ENCODE measurements at regions not wholly inside any gene's neighbourhood (a gene's known extent, or its start where the extent isn't known, plus 50 kb on each side); places are given as distances from the start of the nearest gene placed in this dataset.

- dilution Hi-C loops (cut with HindIII; ENCODE audit: low sequenced_read_pairs, unreplicated experiment), result no loop called here
- no peaks in the 10 kb centered on the region for H3K4me1 ChIP-seq (ENCODE audit: control insufficient read depth, insufficient read depth, low read length)
- peaks cover 21% of the 10 kb centered on the region for H3K9me3 ChIP-seq (ENCODE audit: control insufficient read depth, insufficient read depth, low read length)
- no peaks in the 10 kb centered on the region for H3K79me1 ChIP-seq (ENCODE audit: low read depth in 1 of 2, low read length in 2 of 2)
- H3K14ac ChIP-seq (replicated peaks; ENCODE audit: low read depth, low read length), result no peak overlapping the region
- H3K36me3 ChIP-seq (ENCODE audit: control insufficient read depth, insufficient read depth, low read length), result no peaks in the 10 kb centered on the region
- no peak overlapping the region for H3K9ac ChIP-seq (ENCODE audit: low read depth, low read length)
- H4K91ac ChIP-seq (ENCODE audit: insufficient read depth, low read depth, low read length), result no peak overlapping the region
- H2AK9ac ChIP-seq (replicated peaks; ENCODE audit: low read depth, low read length, poor library complexity), result no peak overlapping the region
- no CpG with 5 or more reads among the region's 5 CpGs for WGBS, 2 experiments (ENCODE audit: extremely low coverage in 2 of 2, insufficient read length in 1 of 2)
- H3K4me2 ChIP-seq (ENCODE audit: low read depth, low read length), result no peak overlapping the region
- POLR2A ChIA-PET (ENCODE audit: unreplicated experiment), result no interaction called here
- no peak overlapping the region for H3K27ac ChIP-seq (ENCODE audit: insufficient read depth, low read length)
- H2BK20ac ChIP-seq (ENCODE audit: low read depth, low read length), result no peak overlapping the region
- no peak overlapping the region for H3K23ac ChIP-seq (ENCODE audit: low read depth, low read length)
- H4K20me1 ChIP-seq (ENCODE audit: insufficient read depth, low read length), result no peaks in the 10 kb centered on the region
- no peak overlapping the region for H2BK15ac ChIP-seq (ENCODE audit: low read depth, low read length)
- no peak overlapping the region for H2AK5ac ChIP-seq (ENCODE audit: low read depth, low read length)
- no TSS peak for BruUV-seq (replicated peaks)
- no peak for TF ChIP-seq NFE2L2 (IDR thresholded peaks at IDR 0.05; ENCODE audit: low read depth, low read length)
- CTCF ChIA-PET, result no interaction called here
- intact Hi-C loops (cut with micrococcal nuclease), result no loop called here
- in situ Hi-C loops (cut with MboI; ENCODE audit: low sequenced_read_pairs), result no loop called here
- H3K56ac ChIP-seq (ENCODE audit: extremely low read depth, insufficient read depth, low read length), result no peak overlapping the region
- no peaks in the 10 kb centered on the region for H3K27me3 ChIP-seq (ENCODE audit: control insufficient read depth, insufficient read depth, low read length)
- H4K8ac ChIP-seq (ENCODE audit: low read depth in 2 of 2, low read length in 2 of 2), result no peak overlapping the region
- H2BK5ac ChIP-seq (ENCODE audit: low read depth, low read length, poor library complexity, severe bottlenecking), result no peak overlapping the region
- H3K4ac ChIP-seq (ENCODE audit: low read depth, low read length), result no peak overlapping the region
- H3K9me1 ChIP-seq (ENCODE audit: insufficient read depth, low read length), result no peaks in the 10 kb centered on the region
- ATAC-seq (ENCODE audit: low read depth) (no peak), DNase-seq (no peak)
- H3K18ac ChIP-seq (ENCODE audit: low read depth, low read length), result no peak overlapping the region
- H4K5ac ChIP-seq (ENCODE audit: low read depth, low read length), result no peak overlapping the region
- no peak overlapping the region for H2BK120ac ChIP-seq (ENCODE audit: low read depth, low read length)
- no peak overlapping the region for H3K4me3 ChIP-seq (ENCODE audit: insufficient read depth, low read depth, low read length)
- no peak overlapping the region for H2AFZ ChIP-seq (replicated peaks; ENCODE audit: low read length, poor library complexity)
Observed at GRCh38 chr5:7068899-7069298, 327.0 kb upstream of the ADCY2 start.

Data from IMR-90 (cell line).